HEK293 (cell line): ENCODE measurements at regions not wholly inside any gene's neighbourhood (a gene's known extent, or its start where the extent isn't known, plus 50 kb on each side); places are given as distances from the start of the nearest gene placed in this dataset.

Experiments
- CTCF ChIA-PET: fragments of 350-600 bp; formaldehyde crosslinking; extraction: SDS; loops from one replicate; lab custom pipeline; 2021; ENCODE audit warnings: antibody characterized with exemption; lab: Yijun Ruan, JAX
- POLR2A ChIA-PET: fragments of 300-600 bp; formaldehyde crosslinking; extraction: SDS; loops from one replicate; lab custom pipeline; 2020; ENCODE audit warnings: antibody characterized with exemption, inconsistent platforms; lab: Yijun Ruan, JAX
- H3K27ac ChIP-seq: fragments of 200-500 bp; sonication (Bioruptor generic); 2 replicates; pipeline ENCODE4 v1.5.1; 2014; ENCODE audit warnings: low read depth, low read length, control low read depth, inconsistent platforms; ENCODE audit errors: extremely low read depth
- H3K36me3 ChIP-seq, 2 experiments: fragments of 200-500 bp in 1 of 2; sonication (Bioruptor generic) in 1 of 2; 1 replicate in 1 of 2; 2 replicates in 1 of 2; pipeline ENCODE4 v1.5.1; 2014 to 2017; ENCODE audit warnings: inconsistent platforms in 2 of 2, low read length in 2 of 2; ENCODE audit not compliant: control insufficient read depth in 2 of 2, insufficient read depth in 1 of 2
- H3K4me1 ChIP-seq: fragments of 200-500 bp; sonication (Bioruptor generic); 2 replicates; pipeline ENCODE4 v1.5.1; 2014; ENCODE audit warnings: mild to moderate bottlenecking, low read length, inconsistent platforms; ENCODE audit not compliant: control insufficient read depth, insufficient read depth
- H3K4me3 ChIP-seq: 2 replicates; pipeline ENCODE4 v1.5.1; 2011; ENCODE audit warnings: low read depth, mild to moderate bottlenecking, control low read depth, low read length, moderate library complexity
- H3K9me3 ChIP-seq: fragments of 200-500 bp; sonication (Bioruptor generic); 2 replicates; pipeline ENCODE4 v1.5.1; 2014; ENCODE audit warnings: low read depth, low read length, inconsistent platforms; ENCODE audit not compliant: control insufficient read depth, insufficient read depth
- BCL11A ChIP-seq: fragments of 450-650 bp; formaldehyde crosslinking; IDR thresholded peaks from 2 replicates; pipeline ENCODE4 v1.5.1; 2016; ENCODE audit warnings: low read depth, missing biosample characterization, missing genetic modification characterization
- GFI1B ChIP-seq: fragments of 450-650 bp; formaldehyde crosslinking; IDR thresholded peaks from 2 replicates; pipeline ENCODE4 v1.5.1; 2016; ENCODE audit warnings: missing biosample characterization, missing genetic modification characterization
- GLIS2 ChIP-seq: fragments of 450-650 bp; formaldehyde crosslinking; IDR thresholded peaks from 2 replicates; pipeline ENCODE4 v1.5.1; 2016; ENCODE audit warnings: missing biosample characterization, missing genetic modification characterization
- HOXC10 ChIP-seq: sonication (generic); formaldehyde crosslinking; IDR thresholded peaks from 2 replicates; pipeline ENCODE4 v1.8.1; 2023; ENCODE audit warnings: mild to moderate bottlenecking, missing genetic modification reagents
- KLF16 ChIP-seq: fragments of 450-650 bp; formaldehyde crosslinking; IDR thresholded peaks from 2 replicates; pipeline ENCODE4 v1.5.1; 2017; ENCODE audit warnings: missing biosample characterization, missing genetic modification characterization
- KLF17 ChIP-seq: fragments of 450-650 bp; formaldehyde crosslinking; IDR thresholded peaks from 2 replicates; pipeline ENCODE4 v1.5.1; 2016; ENCODE audit warnings: missing biosample characterization, missing genetic modification characterization
- MZF1 ChIP-seq: fragments of 450-650 bp; formaldehyde crosslinking; IDR thresholded peaks from 2 replicates; pipeline ENCODE4 v1.5.1; 2017; ENCODE audit warnings: missing biosample characterization, missing genetic modification characterization, borderline replicate concordance
- REPIN1 ChIP-seq: fragments of 450-650 bp; formaldehyde crosslinking; IDR thresholded peaks from 2 replicates; pipeline ENCODE4 v1.5.1; 2017; ENCODE audit warnings: missing biosample characterization, missing genetic modification characterization, low read depth
- SCRT1 ChIP-seq: fragments of 450-650 bp; formaldehyde crosslinking; IDR thresholded peaks from 2 replicates; pipeline ENCODE4 v1.5.1; 2016; ENCODE audit warnings: missing biosample characterization, missing genetic modification characterization, borderline replicate concordance
- SETDB1 ChIP-seq: IDR thresholded peaks from one replicate; pipeline ENCODE4 v1.6.1; 2017; ENCODE audit warnings: mild to moderate bottlenecking, low read length, moderate library complexity, mixed read lengths; ENCODE audit not compliant: insufficient read length
- WT1 ChIP-seq: fragments of 450-650 bp; formaldehyde crosslinking; IDR thresholded peaks from 2 replicates; pipeline ENCODE4 v1.5.1; 2016; ENCODE audit warnings: missing biosample characterization, missing genetic modification characterization
- ZBTB11 ChIP-seq: fragments of 450-650 bp; formaldehyde crosslinking; conservative IDR thresholded peaks from 2 replicates; pipeline ENCODE4 v1.5.1; 2016; ENCODE audit warnings: low read depth, missing biosample characterization, missing genetic modification characterization
- ZFP37 ChIP-seq: fragments of 450-650 bp; formaldehyde crosslinking; IDR thresholded peaks from 2 replicates; pipeline ENCODE4 v1.5.1; 2016; ENCODE audit warnings: missing biosample characterization, missing genetic modification characterization
- ZNF146 ChIP-seq: fragments of 450-650 bp; formaldehyde crosslinking; IDR thresholded peaks from 2 replicates; pipeline ENCODE4 v1.5.1; 2016; ENCODE audit warnings: missing biosample characterization, missing genetic modification characterization
- ZNF169 ChIP-seq: fragments of 450-650 bp; formaldehyde crosslinking; IDR thresholded peaks from 2 replicates; pipeline ENCODE4 v1.5.1; 2016; ENCODE audit warnings: missing biosample characterization, missing genetic modification characterization
- ZNF174 ChIP-seq: fragments of 450-650 bp; formaldehyde crosslinking; IDR thresholded peaks from 2 replicates; pipeline ENCODE4 v1.5.0; 2017; ENCODE audit warnings: missing biosample characterization, mild to moderate bottlenecking, missing genetic modification characterization
- ZNF19 ChIP-seq: fragments of 450-650 bp; formaldehyde crosslinking; IDR thresholded peaks from 2 replicates; pipeline ENCODE4; 2016; ENCODE audit warnings: missing biosample characterization, missing genetic modification characterization, low read depth
- ZNF350 ChIP-seq: fragments of 450-650 bp; formaldehyde crosslinking; IDR thresholded peaks from 2 replicates; pipeline ENCODE4 v1.5.0; 2017; ENCODE audit warnings: missing biosample characterization, mild to moderate bottlenecking, missing genetic modification characterization
- ZNF501 ChIP-seq: fragments of 450-650 bp; formaldehyde crosslinking; IDR thresholded peaks from 2 replicates; pipeline ENCODE4 v1.5.1; 2016; ENCODE audit warnings: missing biosample characterization, missing genetic modification characterization
- ZNF521 ChIP-seq: fragments of 450-650 bp; formaldehyde crosslinking; IDR thresholded peaks from 2 replicates; pipeline ENCODE4 v1.5.1; 2017; ENCODE audit warnings: missing biosample characterization, mild to moderate bottlenecking, missing genetic modification characterization
- ZNF529 ChIP-seq: fragments of 450-650 bp; formaldehyde crosslinking; IDR thresholded peaks from 2 replicates; pipeline ENCODE4 v1.5.1; 2017; ENCODE audit warnings: missing genetic modification characterization, missing biosample characterization; ENCODE audit not compliant: insufficient replicate concordance
- ZNF654 ChIP-seq: fragments of 450-650 bp; formaldehyde crosslinking; IDR thresholded peaks from 2 replicates; pipeline ENCODE4 v1.5.1; 2016; ENCODE audit warnings: low read depth, missing biosample characterization, missing genetic modification characterization
- ZNF658 ChIP-seq: fragments of 450-650 bp; formaldehyde crosslinking; IDR thresholded peaks from 2 replicates; pipeline ENCODE4; 2016; ENCODE audit warnings: missing biosample characterization, missing genetic modification characterization
- ZNF768 ChIP-seq: fragments of 450-650 bp; formaldehyde crosslinking; IDR thresholded peaks from 2 replicates; pipeline ENCODE4 v1.5.1; 2018; ENCODE audit warnings: missing biosample characterization, mild to moderate bottlenecking, missing genetic modification characterization
- ZNF837 ChIP-seq: fragments of 450-650 bp; formaldehyde crosslinking; IDR thresholded peaks from 2 replicates; pipeline ENCODE4 v1.5.1; 2016; ENCODE audit warnings: missing biosample characterization, missing genetic modification characterization
- ZXDB ChIP-seq: fragments of 450-650 bp; formaldehyde crosslinking; IDR thresholded peaks from 2 replicates; pipeline ENCODE4 v1.5.1; 2016; ENCODE audit warnings: missing biosample characterization, missing genetic modification characterization
- TF ChIP-seq, protein P1 (sequence below): fragments of 450-650 bp; formaldehyde crosslinking; IDR thresholded peaks from 2 replicates; pipeline ENCODE4 v1.5.1; 2016; ENCODE audit warnings: missing biosample characterization, missing genetic modification characterization
- TF ChIP-seq, protein P2 (sequence below): fragments of 450-650 bp; formaldehyde crosslinking; IDR thresholded peaks from 2 replicates; pipeline ENCODE4 v1.5.1; 2016; ENCODE audit warnings: missing biosample characterization, missing genetic modification characterization

DNA sequence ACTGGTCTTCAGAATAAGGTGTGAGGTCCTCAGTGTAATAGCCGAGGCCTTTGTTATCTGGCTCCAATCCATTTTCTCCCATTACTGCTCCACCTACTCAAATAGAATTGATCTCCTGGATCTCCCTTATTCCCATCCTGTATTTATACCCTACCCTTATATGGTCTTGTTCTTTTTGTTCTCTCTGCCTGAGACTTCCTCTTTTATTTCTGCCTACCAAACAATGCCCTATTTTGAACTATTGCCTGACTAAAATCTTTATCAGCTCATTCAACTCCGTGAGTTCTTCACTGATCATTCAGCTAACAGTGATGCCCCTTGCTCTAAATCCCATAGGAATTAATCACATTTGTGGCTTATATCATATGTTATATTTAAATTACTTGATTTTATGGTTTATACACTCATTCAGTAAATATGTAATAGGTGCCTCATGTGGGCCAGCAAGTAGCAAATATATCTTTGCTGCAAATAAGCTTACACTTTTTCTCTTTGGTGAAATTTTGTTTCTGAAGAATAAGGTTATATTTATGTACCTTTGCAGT is 417.5 kb upstream of the MEF2C start:
- no peaks in the 10 kb centered on the region for H3K4me1 ChIP-seq
- no peak for TF ChIP-seq ZBTB11 (tag by site-specific recombination)
- no peak for TF ChIP-seq ZNF654 (tag by site-specific recombination)
- TF ChIP-seq ZNF169: no peak
- no peak for TF ChIP-seq ZNF350 (tag by site-specific recombination)
- TF ChIP-seq MZF1 (tag by site-specific recombination): no peak
- no peak for TF ChIP-seq ZNF529 (tag by site-specific recombination)
- no peak for TF ChIP-seq SETDB1
- no peak for TF ChIP-seq ZNF768 (tag by site-specific recombination)
- TF ChIP-seq ZNF837: no peak
- no peak for TF ChIP-seq REPIN1 (tag by site-specific recombination)
- TF ChIP-seq ZXDB: no peak
- no peak for TF ChIP-seq ZNF146 (tag by site-specific recombination)
- TF ChIP-seq ZNF501 (tag by site-specific recombination): no peak
- TF ChIP-seq ZNF174 (tag by site-specific recombination): no peak
- no peak for TF ChIP-seq SCRT1 (tag by site-specific recombination)
- TF ChIP-seq, protein P1, sequence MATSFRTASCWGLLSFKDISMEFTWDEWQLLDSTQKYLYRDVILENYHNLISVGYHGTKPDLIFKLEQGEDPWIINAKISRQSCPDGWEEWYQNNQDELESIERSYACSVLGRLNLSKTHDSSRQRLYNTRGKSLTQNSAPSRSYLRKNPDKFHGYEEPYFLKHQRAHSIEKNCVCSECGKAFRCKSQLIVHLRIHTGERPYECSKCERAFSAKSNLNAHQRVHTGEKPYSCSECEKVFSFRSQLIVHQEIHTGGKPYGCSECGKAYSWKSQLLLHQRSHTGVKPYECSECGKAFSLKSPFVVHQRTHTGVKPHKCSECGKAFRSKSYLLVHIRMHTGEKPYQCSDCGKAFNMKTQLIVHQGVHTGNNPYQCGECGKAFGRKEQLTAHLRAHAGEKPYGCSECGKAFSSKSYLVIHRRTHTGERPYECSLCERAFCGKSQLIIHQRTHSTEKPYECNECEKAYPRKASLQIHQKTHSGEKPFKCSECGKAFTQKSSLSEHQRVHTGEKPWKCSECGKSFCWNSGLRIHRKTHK (tag by site-specific recombination): no peak
- no peak for TF ChIP-seq WT1 (tag by site-specific recombination)
- no peak overlapping the region for H3K4me3 ChIP-seq
- H3K27ac ChIP-seq: no peak overlapping the region
- ChIA-PET POLR2A (no interaction called here), CTCF (no interaction called here)
- no peaks in the 10 kb centered on the region for H3K36me3 ChIP-seq
- no peaks in the 10 kb centered on the region for H3K9me3 ChIP-seq

DNA sequence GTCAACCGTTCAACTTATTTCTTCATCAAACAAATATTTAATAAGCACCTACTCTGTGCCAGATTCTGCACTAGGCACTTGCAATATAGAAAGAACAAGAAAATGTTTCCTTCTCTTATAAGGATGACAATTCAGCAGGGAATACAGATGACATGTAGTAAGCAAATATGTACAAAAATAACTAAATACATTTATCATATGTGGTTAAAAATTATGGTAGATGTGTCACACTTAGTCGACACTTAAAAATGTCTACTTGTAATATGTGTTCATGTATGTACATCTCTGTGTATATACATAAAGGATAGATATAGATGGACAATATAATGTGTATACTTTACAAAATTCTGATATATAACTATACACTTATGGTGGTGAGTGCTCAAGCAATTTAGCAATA is 417.0 kb upstream of the MEF2C start:
- Histone ChIP-seq H3K4me3 (no peak overlapping the region), H3K27ac (no peak overlapping the region), H3K36me3 (no peaks in the 10 kb centered on the region), H3K9me3 (no peaks in the 10 kb centered on the region), H3K4me1 (no peaks in the 10 kb centered on the region)
- ChIA-PET POLR2A (no interaction called here), CTCF (no interaction called here)
- TF ChIP-seq KLF17 (no peak), GFI1B (tag by site-specific recombination) (no peak), KLF16 (tag by site-specific recombination) (no peak), ZNF521 (tag by site-specific recombination) (no peak), GLIS2 (tag by site-specific recombination) (no peak), ZFP37 (tag by site-specific recombination) (no peak), ZNF19 (tag by site-specific recombination) (no peak), BCL11A (tag by site-specific recombination) (no peak), HOXC10 (CRISPR knock-in tag) (no peak), ZNF658 (tag by site-specific recombination) (no peak)
- TF ChIP-seq, protein P2, sequence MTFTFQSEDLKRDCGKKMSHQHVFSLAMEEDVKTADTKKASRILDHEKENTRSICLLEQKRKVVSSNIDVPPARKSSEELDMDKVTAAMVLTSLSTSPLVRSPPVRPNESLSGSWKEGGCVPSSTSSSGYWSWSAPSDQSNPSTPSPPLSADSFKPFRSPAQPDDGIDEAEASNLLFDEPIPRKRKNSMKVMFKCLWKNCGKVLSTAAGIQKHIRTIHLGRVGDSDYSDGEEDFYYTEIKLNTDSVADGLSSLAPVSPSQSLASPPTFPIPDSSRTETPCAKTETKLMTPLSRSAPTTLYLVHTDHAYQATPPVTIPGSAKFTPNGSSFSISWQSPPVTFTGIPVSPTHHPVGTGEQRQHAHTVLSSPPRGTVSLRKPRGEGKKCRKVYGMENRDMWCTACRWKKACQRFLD (tag by site-specific recombination): no peak
